Activated CD4-positive, alpha-beta T cell treated with anti-CD3 and anti-CD28 coated beads for 1 hour (primary cell): ENCODE measurements at regions not wholly inside any gene's neighbourhood (a gene's known extent, or its start where the extent isn't known, plus 50 kb on each side); places are given as distances from the start of the nearest gene placed in this dataset.
"Not testable (repeated sequence)": the region's sequence is repeated elsewhere in the genome, so short reads cannot be mapped to it uniquely, and the experiment has no call there.

Experiments used
- DNase-seq: peaks from one replicate; pipeline ENCODE4 v3.0.0-alpha.2; 2020

DNA sequence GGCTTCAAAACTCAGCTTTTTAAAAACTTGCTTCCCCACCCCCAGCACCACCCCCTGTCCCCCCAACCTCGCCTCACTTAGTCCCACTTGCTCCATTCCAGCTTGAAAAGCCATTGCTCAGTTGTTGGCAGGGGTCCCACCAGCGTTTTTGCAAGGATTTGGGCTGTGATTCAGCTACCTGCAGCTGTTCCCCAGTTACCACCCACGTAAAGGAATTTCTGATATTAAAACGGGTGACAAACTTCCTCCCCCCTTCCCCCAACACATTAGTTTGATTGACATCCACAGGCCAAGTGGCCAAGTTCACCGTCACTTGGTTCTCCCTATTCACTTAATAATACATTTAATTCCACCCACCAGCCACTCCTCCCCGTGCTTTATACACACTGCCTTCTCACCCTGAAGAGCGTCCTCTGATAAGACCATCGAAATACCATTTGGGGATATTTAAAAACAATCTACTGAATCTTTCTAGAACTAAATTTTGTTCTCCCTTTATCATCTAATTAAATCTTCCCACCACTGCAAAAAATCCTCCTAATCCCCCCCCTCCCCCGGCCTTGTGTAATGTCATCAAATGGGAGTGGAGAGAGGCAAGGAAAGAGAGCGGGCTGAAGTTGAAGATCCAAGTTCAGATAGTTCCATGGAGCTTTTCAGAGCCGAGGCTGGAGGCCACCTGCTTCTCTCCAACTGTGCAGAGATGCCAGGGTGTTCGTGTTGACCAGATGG is 55.1 kb downstream of the SOX9 start:
- DNase-seq: no peak

DNA sequence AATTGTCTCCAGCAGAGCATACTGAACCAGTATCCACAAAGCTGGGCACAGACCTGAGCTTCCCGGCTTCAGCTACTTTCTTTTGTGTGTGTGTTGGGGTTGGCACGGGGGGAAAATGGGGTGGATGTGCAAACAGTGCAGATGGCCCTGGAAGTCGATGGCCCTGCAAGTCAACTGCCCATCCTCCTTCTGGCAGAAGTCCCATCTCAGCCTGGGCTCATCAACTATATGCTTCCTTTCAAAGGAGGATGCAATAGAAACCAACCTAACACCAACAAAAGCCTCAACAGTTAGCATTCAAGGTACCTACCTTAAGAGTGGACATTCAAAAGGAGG is 55.7 kb downstream of the SOX9 start:
- DNase-seq: no peak

DNA sequence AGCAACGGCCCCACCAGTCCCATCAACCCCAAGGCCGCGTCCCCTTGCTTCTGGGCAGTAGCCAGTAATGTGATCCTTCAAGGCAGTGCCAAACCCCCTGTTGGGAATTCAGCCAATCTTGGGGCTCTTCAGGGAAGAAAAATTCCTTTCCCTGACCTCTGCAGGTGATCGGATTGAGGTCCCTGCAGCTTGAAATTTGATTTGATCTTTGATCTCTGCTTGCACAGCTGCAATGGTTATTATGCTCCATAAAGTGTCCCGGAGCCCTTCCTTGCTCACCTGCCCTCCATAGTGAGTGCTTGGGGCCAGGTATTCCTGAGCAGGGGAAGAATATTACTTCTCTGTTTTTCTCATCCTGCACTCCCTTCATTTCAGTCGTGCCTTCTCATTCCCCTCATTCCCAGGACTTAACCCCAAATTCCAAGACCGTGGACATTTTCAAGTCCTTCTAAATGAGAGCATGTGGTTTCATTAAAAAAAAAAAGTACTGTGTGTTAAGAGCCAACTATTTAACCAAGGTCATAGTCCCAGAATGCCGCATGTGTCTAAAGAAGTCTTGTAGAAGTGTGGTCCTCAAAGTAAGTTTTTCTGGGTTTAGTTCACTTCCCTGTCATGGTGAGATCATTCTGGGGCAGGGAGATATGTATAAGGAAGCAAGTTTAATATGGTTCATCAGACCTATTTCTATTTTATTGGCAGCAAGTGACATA is 56.3 kb downstream of the SOX9 start:
- DNase-seq: no peak

DNA sequence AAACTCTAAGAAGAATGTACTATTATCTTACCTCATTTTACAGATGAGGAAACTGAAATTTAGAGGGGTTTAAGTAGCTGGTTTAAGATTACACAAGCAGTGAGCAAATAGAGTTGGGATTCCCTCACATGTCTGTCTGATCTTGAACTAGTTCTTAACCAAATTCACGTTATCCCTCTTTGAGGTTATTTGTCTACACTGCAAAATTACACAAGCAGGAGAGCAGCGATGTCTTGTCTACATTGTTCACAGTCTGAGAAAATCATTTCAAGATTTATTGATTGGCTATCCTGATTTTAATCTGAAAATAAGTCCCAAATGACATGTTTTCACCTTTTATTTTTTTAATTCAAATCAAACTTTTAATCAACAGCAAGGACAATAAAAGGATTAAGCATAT is 56.9 kb downstream of the SOX9 start:
- DNase-seq: no peak

DNA sequence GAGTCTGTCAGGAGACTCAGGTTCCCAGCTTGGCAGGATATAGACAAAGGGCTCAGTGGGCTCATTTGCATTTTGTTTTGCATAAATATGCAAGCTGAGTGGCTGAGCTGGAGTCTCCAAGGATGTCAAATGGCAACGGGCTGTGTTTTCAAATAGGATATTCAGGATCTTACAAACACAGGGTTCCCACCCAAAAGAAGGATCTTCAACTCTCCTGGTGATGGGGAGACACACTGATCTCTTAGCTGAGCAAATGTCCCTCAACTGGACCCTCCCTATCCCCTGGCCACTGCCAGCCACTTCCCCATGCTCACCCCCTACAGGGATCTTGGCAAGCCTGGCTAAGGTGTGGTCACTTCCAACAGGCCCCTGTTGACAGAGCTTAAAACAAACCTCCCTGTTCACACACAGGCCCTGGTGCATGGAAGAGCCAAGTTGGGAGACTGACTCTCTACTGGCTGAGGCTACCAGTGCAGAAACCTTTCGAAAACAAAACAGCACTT is 61.6 kb downstream of the SOX9 start:
- no peak for DNase-seq

DNA sequence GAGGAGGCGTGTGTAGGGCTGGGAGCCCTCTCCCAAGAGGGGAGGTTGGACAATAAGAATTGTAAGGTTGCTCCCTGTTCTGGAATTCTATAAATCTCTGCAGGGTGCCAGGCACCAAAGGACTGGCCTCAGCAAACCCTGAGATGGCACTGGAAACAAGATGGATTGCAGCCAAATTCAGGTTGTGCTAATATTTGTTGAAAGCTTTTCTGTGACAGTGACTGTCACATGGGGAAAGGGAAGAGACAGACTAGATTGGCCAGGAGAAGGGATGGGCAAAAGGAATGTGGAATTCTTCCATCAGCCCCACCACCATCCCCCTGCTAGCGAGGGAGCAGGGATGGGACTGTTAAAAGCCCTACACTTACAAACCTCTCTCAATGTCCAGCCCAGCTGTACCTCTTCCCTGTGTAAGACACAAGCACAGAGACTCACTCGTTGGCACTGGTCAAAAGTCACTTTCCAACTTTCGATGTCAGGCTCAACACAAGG is 62.4 kb downstream of the SOX9 start:
- DNase-seq: no peak

DNA sequence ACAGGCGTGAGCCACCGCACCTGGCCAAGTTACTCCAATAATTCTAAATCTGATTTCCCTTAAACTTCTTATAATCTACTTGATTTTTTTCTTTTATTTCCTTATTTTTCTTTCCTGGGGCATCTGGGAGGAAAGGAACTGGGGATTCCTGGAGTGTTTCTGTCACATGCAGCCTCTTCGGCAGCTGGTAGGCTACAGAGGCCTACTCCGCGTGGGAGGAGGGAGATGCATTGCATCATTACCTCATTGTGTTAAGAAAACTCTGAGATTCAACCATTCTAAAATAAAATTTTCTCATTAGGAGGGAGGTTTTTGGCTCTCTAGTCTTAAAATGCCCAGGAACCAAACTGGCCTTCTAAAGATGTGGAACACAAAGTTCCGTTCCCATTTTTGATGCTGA is 64.0 kb downstream of the SOX9 start:
- DNase-seq: no peak

DNA sequence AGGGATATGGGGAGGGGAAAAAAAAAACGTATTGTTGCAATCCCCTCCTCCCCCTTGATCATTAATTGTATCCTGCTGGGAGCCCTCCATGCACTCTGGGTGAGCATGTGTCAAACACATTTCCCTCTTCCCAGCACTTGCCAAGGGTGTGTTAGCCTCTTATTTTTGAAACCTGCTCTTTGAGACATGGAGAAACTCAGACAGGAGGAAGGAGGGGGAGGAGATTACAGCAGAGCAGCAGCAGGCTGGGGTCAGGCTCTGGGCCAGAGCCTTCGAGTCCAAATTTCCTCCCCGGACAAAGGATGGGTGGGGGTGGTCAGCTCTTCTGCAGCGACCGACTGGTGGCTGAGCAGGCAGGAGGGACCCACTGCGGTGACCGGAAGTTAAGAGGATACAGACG is 64.7 kb downstream of the SOX9 start:
- no peak for DNase-seq

DNA sequence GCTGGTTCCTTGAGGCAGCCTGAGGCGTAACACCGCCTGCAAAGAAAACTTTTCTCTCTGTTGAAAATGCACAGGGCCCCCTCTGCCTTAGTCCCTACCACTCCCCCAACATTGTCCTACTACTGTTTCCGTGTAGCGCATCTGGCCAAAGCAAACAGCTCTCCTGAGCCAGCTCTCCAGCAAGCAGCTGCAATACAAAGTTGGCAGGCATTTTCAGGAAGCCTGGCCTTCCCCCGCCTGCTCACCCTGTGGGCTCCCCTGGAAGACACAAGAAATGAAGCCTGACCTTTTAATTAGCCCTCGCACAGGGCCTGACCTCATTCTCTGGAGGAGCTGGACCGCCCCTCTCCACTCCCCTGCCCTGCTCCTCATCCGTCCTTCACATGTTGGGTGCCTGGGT is 66.7 kb downstream of the SOX9 start:
- DNase-seq: no peak

DNA sequence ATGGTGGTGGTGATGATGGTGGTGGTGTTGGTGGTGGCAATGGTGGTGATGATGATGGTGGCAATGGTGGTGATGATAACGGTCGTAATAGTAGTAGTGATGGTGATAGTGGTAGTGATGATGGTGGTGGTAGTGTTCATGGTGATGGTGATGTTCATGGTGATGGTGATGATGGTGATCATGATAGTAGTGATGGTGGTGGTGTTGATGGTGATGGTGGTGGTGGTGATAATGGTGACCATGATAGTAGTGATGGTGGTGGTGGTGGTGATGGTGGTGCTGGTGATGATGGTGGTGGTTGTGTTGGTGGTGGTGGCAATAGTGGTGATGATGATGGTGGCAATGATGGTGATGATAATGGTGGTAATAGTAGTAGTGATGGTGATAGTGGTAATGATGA is 68.0 kb downstream of the SOX9 start:
- no peak for DNase-seq

DNA sequence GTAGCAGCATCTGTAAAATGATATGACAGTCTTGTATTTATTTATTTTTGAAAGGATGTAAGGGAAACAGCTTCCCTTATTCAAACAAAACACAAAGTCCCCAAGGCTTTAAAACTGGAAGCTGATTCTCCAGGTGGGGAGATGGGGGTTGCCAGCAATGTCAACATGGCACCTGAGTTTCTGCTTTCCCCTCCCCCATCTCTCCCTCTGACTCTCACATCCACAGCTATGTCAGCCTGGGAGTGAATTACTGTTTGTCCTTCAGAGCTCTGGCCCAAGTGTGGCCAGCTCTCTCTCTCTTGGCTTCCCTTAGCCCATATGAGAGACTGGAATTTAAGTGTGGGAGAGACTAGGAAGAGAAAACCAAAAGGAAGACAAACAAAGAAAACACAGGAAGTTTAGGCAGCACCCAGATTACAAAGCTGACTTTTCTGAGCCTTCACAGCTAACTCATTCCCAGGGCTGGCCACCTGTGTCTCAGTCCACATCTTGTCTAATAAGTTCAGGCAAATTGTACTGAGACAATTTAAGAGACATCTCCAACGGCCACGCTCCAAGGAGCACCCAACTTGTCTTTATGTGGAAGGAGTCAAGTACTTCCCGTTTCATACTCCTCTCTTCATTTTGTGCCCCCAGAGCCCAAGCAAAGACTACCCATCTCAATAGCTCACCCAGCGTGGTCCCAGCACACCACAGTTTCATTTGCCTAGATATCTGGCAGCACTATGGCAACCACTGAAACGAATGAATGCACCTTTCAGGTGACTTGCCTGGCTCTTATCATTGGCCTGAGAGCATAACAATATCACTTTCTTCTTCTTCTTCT is 69.2 kb downstream of the SOX9 start:
- no peak for DNase-seq

DNA sequence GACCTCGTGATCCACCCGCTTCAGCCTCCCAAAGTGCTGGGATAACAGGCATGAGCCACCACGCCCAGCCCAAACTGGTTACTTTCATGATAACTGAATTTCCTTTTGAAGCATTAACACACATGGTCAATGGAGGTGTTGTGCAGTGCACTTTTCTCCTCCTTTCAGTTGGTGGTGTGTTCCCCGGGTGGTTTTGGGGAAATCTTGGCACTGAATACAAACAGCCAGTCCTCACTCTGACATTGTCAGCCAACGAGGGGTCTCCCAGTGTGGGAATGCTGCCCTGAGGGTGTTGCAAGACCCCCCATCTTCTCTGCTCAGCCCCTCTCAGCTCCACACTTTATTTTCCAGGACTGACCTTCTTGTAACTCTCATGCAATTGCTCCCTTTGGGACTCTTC is 70.5 kb downstream of the SOX9 start:
- no peak for DNase-seq

DNA sequence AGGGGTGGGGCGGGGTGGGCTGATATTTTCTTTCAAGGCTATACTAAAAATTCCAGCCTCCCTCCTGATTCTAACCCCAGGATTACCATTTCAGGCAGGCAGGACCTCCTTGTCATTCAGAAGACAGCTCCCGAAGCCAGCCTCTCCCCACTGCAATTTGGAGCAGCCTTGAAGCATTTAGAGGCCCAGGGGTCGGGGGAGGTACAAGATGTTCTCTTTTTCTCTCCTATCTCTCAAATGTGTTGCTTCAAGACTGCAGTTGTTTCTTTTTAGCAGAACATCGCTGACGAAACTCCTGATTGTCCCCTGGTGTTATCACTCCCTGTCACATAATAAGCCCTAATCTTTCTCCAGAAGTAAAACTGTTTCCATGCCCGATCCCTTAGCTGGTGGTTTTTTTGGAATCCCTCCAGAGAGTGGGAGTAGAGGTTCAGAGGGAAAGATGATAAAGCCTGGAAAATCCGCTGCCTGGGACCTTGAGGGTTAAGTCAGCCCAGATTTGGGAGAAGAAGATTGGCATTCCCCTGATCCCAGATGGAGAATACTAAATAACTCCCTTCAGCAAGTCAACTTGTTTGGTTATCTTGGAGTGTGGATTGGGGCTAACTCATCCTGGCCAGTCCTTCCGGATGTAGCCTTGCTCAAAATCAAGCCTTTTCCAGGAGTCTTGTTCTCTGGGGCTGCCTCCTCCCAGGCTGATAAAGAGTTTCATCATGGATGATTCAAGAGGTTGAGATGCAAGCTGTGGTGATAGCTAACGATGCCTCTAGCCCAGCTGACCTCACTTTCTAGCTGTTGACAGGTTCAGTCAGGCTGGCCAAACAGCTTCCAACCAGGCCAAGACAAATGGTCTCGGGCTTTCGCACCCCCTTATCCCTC is 71.3 kb downstream of the SOX9 start:
- DNase-seq: no peak

DNA sequence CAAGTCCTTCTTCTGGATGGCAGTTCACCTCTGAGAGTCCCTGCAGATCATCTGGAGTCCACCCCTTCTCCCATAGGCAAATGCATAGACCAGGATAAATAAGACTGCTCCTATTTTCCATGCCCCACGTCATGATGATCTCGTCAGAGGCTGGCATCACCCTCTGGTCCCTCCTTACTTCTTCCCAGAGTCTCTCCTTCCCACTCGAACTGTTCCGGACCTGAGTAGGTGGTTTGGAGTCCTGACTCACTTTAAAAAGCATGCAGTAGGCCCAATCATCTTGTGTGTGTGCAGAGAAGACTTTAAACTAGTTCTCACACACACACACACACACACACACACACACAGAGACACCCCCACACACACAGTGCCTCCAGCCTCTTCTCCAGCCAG is 72.0 kb downstream of the SOX9 start:
- DNase-seq: no peak

DNA sequence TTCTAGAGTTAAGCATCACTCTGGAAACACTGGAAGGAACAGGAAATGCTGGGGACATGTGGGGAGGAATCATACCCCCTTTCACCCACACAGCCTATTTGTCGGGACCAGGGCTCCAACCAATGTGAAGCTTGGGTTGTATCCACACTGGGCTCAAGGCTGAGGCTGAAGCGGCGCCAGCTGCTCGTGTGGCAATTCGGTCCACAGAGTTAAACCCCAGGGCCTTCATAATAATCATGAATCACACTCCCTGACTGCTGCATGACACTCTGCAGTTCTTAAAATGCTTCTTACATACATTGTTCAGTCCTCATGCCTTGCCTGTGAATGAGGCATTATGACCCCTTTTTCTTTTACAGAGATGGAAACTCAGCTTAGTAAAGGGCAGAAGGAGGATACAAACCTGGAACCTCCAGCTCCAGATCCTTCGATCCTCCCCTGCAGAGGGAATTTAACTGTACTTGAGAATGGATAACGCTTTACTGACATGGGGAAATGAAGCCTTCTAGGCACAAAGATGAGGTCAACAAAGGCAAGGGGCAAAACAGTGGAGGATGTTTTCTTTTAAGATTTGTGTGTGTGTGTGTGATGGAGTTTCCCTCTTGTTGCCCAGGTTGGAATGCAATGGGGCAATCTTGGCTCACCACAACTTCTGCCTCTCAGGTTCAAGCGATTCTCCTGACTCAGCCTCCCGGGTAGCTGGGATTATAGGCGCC is 72.7 kb downstream of the SOX9 start:
- no peak for DNase-seq

DNA sequence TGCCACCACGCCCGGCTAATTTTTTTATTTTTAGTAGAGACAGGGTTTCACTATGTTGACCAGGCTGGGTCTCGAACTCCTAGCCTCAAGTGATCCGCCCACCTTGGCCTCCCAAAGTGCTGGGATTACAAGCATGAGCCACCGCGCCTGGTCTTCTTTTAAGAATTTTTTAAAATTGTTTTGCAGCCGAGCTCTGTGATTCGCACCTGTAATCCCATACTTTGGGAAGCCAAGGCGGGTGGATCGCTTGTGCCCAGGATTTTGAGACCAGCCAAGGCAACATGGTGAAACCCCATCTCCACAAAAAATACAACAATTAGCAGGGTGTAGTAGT is 73.3 kb downstream of the SOX9 start:
- DNase-seq: not testable (repeated sequence)

DNA sequence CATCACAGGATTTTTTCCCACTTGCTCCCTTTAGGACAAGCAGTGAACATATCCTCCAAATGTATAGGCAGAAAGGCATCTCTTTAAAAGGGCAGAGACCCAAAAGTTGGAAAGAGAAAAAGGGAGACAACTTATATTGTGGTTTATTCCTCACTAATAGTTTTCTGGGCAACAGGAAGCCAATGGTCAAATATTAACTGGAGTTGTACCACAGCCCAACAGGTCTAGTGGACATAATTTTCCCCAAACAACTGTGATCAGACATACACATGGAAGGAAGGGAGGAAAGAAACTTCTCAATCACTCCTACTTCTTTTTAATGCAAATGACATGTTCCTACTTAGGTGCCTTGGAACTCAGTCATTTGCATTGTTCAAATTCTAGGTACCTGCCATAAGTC is 78.4 kb downstream of the SOX9 start:
- DNase-seq: no peak

DNA sequence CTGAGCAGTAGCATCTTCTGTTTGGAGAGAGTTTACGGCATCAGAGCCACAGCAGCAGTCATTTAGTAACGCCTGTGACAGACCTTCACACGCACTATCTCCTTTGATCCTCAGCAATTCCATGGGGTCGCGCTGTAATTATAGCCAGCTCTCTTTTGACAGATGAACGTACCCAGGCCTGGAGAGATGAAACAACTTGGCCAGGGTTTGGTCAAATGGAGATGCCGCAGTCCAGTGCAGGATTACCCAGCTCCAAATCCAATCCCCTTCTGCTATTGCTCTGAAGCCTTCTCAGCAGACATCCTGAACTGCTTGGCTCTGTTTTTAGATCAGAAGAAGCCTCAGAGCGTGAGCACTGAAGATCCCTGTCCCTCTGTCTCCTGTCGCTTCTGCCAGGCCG is 83.9 kb downstream of the SOX9 start:
- DNase-seq: no peak

DNA sequence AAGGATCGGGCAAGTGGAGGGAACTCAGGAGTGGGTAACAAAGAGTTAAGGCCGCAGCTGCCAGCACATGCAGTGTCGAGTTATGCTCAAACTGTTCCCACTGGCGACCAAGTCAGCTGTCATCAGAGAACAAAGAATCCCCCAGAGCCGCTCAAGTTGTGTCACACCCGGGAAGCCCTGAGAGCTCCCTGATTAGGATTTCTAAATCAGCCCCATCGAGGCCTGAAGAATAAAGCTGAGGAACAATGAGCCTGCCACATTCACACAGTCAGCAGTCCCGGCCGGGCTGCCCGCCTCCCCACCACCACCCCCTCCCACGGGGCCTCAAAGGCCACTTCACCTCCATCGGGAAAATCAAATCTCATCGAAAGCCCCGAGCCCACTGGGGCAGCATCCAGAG is 84.5 kb downstream of the SOX9 start:
- DNase-seq: no peak

DNA sequence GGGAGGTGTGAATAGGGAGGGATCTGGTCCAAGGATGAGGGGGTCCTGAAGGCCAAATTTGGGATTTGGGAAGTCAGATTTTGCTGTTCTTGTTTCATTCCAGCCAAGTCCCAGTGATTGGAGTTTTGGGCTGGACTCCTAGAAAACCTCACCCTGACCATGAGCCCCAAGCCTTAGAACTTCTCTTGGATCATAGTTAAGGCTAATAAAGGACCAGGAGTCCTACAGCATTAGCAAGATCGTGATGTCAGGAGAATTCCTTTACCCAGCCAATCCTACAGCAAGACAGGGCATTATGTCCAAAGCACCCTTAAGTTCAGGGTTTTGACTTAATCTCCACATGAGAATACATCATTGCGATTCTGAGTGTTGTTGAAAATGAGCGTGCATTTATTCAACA is 85.0 kb downstream of the SOX9 start:
- DNase-seq: no peak

DNA sequence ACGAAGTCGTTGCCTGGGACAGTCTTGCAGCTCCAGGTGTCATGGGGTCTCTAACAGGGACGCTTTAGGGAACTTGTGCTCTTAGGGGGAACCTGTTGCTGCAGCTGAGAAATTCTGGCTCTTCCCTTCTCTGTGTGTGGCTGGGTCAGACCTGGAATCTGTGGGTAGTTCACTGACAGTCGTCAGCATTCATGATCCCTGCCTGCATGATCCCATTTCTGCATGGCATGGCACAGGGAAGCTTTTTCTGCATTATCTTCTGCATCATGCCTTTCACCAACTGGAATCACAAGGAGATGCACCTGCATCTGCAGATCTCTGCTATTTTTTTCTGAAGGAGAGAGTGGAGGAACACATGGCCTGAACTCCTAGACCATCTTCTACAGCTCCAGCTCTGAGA is 85.6 kb downstream of the SOX9 start:
- DNase-seq: no peak

DNA sequence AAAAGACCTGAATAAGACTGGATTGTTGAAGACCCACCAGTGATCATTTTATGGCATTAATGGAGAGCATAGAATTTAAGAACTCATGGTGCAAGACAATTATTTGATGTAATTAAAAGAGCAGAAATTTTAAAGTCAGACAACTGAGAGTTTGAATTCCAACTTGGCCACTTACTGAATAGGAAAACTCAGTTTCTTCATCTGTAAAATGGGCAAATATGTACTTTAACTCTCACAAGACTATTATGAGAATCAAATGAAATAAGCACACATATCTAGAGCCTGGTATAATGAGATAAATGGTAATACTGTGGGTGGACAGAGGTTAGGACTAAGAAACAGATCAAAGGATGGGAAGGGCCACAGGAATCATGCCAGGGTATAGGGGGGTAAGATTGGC is 88.0 kb downstream of the SOX9 start:
- DNase-seq: no peak
